RKO (cell line): ENCODE measurements at regions not wholly inside any gene's neighbourhood (a gene's known extent, or its start where the extent isn't known, plus 50 kb on each side); places are given as distances from the start of the nearest gene placed in this dataset.

Source experiments
- DNase-seq: peaks from one replicate; pipeline ENCODE4 v3.0.0-alpha.2; 2016; ENCODE audit warnings: low spot score

DNA sequence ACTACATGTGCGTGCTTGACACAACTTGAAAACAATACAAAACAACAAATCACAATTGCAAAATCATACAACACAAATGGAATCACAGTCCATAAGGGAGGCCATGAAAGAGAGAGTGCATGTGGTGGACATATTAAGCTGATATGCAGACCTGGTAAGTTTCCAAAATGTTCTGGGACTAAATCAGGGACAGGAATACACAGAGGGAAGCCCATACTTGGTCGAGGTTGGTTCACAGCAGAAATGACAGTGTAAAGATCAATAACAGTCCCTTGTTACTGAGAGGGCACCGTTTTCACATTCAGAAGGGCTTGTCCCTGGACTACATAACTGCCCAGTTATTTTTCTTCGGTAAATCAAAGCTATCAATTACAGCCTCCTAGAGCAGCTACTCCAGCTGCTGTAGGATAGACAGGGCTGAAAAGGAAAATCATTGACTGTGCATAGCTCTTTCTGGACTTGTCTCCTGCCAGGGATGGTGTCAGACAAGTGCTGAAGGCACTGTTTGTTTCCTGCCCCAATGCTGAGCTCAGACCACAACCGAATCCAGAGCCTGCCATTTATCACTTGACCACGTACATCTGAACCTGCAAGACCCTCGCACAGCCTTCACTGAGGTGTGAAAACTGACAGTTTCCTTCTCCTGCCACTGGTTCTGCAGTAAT is 79.5 kb upstream of the KCNMB2 start:
- no peak for DNase-seq

DNA sequence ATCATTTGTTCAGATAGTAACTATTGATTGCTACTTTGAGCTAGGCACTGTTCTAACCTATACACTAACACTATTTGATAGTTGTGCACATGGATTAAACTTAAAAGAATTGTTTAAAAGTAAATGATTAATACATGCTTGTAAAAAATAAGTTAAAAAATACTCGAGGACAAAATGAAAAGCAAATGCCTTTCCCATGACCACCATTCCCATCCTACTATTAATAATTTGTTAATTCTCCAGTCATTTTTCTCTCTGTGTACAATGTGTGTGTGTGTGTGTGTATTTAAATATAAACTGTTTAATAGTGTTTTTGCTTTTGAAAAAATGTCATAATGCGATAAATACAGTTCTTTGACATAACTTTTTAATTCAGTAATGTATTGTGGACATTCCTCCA is 78.7 kb upstream of the KCNMB2 start:
- DNase-seq = no peak

DNA sequence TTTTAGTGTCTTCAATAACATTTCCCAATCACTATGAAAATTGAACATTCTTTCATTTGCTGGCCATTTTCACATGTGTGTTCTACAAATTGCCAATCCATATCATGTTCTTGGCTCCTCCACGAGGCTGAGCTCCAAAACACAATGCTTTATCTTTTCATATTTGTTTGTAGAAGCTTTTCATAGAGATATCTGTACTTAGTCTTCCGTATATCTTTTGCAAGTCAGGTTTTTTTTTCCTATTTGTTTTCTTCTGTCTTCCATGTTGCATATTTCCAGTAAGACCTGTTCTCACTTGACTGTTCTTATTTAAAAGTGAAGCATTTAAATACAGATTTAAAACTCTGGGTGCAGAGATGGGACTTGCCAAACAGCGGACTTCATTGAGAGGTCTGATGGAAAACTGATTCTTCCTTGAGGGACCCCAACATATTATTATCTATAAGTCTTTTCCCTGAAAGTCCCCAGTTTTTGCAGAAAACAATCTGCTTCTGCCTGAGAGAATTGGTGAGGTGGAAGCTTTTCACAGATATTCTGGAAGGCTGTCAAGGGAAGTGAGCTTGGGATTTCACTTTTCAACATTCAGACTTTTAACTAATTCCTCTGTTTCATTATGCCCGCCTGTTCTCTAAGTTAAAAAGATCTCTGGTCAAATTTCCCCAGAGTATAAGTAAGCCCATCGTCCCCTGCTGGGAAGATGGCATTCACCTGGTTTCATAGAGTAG is 77.8 kb upstream of the KCNMB2 start:
- DNase-seq = no peak

DNA sequence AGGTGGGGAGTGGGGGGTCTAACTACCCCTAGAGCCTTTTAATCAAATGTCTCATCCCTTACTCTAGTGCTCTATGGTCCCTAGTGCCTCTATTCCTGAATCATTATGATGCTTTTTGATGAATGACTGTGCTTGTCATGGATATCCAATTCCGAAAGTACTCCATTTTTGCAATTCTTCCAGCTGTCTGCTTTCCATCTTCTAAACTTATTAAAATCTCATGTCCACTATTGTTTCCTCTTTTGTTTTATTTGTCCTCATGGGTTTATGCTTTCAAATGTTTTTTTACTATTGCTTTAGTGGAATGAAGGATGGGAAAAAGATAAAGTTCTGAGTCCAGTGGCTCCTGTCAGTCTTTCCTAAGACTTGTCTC is 77.2 kb upstream of the KCNMB2 start:
- no peak for DNase-seq

DNA sequence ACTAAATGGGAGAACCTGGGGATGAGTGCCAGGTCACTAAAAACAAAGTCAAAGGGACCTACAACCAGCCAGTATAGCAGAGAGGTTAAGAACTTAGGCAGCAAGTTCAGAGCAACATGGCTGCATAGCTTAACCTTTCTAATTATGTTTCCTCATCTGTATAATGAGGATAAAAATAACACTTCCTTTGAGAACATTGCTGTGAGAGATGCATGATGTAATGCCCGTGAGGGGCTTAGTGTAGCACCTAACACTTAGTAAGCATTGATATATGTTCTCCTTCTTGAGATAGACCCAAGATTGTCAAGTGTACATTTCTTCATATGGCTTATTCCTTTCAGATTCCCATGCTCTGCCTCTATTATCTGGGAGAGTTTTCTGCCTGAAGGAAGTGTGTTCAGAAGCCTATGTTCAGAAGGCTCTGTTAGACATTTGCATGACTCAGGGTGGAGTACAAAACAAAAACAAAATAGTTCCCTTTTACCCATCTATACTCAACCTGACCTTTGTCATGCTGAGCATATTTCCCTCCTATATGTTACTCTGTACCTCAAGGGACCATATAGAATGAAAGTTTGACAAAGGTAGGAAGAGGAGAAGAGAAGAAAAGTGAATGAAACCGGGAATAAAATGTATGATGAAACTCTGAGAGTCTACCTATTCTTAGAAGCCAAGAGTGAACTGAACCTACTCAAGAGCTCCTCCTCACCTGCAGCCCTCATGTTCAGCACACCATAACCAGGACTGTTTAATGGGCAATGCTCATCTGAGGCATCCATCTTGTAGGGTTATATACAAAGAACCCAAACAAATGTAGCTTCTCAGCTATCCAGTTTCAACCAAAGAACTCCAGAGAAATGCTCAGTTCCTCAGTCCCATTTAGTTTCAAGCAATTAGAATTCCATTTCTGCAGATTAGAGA is 70.7 kb upstream of the KCNMB2 start:
- DNase-seq = no peak

DNA sequence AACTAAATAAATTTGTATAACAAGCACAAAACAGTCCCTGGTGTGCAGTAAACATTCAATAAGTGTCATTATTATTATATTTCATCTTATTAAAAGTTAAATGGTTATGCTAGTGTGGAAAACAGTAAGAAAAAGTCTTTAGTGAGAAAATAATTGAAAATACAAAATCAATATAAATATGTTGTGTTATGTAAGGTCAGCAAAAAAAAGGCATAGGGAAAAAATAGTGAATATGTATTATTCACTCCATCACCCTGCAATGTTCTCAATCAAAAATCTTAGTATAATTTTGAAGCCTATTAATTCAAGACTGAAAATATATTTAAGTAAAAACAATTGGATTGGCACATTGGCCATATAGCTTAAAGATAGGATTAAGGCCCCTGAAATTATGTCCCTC is 63.3 kb upstream of the KCNMB2 start:
- DNase-seq = no peak

DNA sequence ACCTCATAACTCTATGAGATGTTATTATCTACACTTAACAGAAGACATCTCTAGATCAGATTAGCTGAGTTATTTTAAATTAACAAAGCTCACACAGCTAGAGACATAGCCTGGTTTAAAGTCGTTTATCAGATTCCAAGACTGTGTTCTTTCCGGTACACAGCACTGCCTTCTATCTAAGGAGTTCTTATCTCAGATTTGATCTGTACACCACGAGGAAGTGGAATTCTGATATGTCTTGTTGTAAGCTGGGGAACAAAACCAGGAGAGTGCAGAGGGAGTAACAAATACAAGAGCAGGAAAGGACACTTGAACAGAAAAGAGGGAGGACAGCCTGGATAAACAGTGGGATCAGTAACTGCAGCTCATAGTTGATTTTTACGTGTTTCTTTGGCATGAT is 61.7 kb upstream of the KCNMB2 start:
- DNase-seq = no peak

DNA sequence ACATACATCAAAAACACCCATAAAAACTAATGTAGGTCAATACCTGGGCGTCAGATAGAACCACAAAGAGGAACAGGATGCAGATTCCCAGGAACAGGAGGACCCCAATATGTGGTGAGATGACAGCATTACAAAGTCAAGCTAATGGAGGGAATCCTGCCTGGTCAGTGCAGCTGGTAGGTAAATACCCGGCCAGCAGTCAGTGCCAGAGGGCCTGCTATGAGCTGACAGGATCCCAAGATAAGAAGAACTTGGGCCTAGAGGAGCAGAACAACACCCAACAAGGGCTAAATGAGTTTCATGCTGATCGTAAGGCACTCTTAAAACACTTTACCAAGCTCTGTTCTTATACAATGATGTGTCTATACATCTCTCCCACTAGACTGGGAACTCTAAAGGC is 61.2 kb upstream of the KCNMB2 start:
- no peak for DNase-seq

DNA sequence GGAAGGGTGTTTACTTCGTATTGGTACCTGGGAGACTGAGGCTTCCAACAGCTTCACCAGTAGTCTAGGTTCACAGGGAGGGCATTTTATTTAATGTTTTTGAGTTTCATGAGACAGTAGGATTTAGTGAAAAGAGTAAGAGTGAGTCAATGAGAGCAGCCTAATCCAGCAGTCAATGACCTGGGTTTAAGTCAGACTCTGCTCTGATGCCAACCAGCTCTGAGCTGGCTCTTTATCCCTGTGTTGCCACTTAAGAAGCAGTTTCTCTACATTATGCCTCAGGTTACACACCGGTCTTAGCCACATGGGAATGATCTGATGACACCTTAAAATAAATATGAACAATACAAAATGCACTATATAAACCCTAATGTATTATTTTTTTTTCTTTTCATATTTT is 59.4 kb upstream of the KCNMB2 start:
- no peak for DNase-seq

DNA sequence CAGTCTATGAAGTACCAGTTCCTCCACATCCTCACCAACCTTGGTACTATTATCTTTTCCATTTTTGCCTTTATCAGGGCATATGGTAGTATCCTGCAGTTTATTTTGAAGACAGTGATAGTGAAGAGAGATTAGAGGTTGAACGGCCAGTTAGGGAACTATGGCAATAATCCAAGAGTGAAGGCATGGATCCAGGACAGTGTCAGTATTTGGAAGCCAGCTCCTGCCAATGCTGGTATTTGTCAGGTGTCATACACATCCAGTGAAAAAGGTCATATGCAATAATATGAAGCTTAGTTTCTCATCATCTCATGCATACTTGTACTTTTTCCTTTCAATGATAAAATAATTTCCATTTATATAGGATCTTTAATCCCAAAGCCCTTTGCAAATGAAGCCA is 56.8 kb upstream of the KCNMB2 start:
- DNase-seq = no peak

DNA sequence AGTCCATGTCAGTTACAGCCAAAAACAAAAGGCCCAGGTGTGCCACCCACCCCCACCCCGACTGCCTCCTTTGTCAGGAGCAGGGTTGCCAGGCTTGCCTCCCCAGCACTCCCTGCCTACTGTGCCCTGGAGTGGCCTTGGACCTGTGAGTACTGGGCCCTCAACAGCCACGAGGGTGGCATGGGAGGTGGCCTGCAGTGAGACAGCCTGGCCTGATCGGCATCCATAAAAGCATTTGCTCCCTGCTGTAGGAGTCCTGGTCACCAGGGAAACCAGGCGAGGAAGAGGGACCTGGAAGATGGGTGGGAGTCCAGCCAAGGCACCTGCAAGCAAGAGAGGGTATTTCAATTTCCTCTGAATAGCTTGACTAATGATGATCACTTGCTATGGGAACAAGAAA is 56.4 kb upstream of the KCNMB2 start:
- no peak for DNase-seq

DNA sequence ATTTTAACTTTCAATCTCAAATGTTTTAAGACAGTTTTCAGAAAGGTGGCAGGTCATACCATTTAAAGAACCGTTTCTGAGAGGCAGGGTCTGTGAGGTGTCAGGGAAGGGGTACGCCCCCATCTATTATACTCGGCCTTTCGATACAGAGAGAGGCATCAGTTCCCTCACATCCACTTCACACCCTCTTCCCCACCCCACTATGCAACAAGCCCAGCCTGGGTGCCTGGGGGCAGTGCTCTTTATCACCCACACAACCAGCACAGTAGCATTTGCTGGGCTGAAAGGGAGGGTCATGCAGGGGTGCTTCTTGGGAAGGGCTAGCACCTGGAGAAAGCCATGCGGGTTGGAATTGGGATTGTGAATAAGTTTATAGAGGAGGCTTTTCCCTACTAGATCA is 56.0 kb upstream of the KCNMB2 start:
- DNase-seq = no peak

DNA sequence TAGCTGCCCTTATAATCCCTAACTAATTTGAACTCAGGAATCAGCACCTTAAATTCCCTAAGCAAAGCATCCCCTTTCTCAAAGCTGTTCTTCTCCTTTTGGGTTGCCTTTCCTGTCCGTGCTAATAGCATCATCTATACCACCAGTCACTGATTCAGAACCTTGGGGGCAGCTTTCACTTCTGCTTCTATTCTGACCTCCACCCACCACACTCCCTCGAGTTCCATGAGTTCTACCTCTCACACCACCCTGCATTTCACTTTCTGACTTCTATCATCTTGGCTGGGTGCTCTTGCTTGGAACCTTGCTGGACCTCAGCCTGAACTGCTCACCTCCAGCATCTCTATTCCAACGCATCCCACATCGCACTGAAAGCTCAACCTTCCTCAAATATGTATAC is 55.4 kb upstream of the KCNMB2 start:
- no peak for DNase-seq

DNA sequence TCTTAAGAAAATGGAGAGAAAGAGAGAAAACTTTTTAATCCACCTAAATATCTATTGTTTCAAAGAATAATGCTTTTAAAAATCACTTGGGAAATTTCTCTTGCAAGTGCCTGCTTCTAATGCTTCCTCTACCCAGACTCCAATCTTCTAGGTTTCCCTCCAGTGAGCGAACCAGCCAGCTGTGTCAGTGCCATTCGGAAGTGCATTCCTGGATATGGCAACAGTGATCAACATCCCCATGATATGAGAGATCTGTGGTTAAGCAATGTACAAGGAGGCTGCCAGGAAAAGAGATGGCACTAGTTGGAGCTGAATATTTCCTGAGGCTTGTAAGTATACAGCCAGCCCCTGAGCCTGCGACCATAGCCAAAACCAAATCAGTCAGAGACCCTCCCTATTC is 53.3 kb upstream of the KCNMB2 start:
- no peak for DNase-seq

DNA sequence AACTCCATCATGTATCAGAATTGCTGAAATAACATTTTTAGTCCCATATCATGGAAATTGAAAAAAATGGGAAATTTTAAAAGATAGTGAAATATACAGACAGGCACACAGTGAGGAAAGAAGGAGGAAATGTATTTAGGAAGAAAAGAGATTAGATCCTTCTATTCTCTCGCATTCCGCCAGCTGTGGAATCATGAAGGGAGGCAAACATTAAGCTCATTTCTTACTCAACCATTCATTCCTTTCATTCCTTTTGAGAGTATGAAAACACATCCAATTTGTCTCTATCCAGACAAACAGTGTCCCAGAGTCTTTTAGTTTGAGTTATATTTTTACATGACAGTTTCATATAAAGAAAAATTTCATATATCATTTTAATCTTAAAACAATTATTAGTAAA is 52.5 kb upstream of the KCNMB2 start:
- no peak for DNase-seq

DNA sequence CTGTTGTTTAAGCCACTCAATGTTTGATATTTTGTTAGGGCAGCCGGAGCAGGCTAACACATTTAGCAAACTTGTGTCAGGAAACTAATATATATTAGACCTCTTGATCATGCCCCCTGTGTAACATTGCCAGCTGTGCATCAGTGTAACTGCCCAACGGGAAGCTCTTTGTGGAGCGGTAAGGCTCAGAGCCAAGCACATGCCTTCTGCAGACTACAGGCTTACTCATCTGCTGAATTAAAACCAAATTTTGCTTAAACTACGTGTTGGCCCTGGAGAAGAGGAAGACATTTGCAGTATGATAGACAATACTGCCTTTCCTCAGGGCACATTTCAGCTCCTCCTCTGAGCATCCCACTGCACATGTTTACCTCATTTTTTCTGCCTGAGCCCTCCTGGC is 50.5 kb upstream of the KCNMB2 start:
- DNase-seq = no peak
